Sigmoid colon (tissue), 4 donors: ENCODE measurements at regions not wholly inside any gene's neighbourhood (a gene's known extent, or its start where the extent isn't known, plus 50 kb on each side); places are given as distances from the start of the nearest gene placed in this dataset.

Experiments
- EP300 ChIP-seq, 4 donors: sonication (generic); formaldehyde crosslinking; IDR thresholded peaks; one replicate each; pipeline ENCODE4 v1.6.1; 2017; ENCODE audit warnings: antibody characterized with exemption in 4 of 4
- POLR2A ChIP-seq, 2 donors: fragments of 450-650 bp; IDR thresholded peaks; one replicate each; pipeline ENCODE4 v1.6.1; 2016; ENCODE audit warnings: antibody characterized with exemption in 2 of 2, mild to moderate bottlenecking in 2 of 2, moderate library complexity in 2 of 2
- TF ChIP-seq, protein P1 (sequence below), 4 experiments: fragments of 450-650 bp in 3 of 4; fragments of 200-600 bp in 1 of 4; IDR thresholded peaks; one replicate each; pipeline ENCODE4 v1.5.1; 2016 to 2019; ENCODE audit warnings: antibody characterized with exemption in 4 of 4, mild to moderate bottlenecking in 3 of 4, moderate library complexity in 2 of 4

DNA sequence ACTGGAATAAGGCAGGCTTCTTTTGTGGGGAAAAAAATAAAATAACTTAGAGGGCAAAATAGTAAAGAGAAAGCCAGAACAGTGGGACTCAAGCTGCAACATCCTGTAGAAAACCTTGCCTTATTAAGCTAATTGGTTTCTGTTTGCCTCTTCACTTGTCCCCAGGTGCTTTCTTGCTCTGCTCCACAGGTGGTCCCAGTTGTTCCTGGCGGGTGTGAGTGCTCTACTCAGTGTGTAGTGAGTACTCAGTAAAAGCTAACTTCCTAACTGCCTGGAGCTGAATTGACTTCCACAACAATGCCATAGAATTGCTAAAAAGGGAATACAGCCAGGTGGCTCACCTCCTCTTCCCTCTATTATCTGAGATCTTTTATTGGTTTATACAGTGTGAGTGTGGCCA lies 930.2 kb downstream of the C4orf33 start:
- TF ChIP-seq, protein P1, sequence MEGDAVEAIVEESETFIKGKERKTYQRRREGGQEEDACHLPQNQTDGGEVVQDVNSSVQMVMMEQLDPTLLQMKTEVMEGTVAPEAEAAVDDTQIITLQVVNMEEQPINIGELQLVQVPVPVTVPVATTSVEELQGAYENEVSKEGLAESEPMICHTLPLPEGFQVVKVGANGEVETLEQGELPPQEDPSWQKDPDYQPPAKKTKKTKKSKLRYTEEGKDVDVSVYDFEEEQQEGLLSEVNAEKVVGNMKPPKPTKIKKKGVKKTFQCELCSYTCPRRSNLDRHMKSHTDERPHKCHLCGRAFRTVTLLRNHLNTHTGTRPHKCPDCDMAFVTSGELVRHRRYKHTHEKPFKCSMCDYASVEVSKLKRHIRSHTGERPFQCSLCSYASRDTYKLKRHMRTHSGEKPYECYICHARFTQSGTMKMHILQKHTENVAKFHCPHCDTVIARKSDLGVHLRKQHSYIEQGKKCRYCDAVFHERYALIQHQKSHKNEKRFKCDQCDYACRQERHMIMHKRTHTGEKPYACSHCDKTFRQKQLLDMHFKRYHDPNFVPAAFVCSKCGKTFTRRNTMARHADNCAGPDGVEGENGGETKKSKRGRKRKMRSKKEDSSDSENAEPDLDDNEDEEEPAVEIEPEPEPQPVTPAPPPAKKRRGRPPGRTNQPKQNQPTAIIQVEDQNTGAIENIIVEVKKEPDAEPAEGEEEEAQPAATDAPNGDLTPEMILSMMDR (IDR thresholded peaks at IDR 0.05) = no peak
- TF ChIP-seq POLR2A (IDR thresholded peaks at IDR 0.05) (no peak), EP300 (IDR thresholded peaks at IDR 0.05) (no peak)
